OCI-LY7 (cell line): ENCODE measurements at regions not wholly inside any gene's neighbourhood (a gene's known extent, or its start where the extent isn't known, plus 50 kb on each side); places are given as distances from the start of the nearest gene placed in this dataset.

Experiments
- BruUV-seq: library from RNA; stranded (reverse); fragments of 400-500 nt; replicated peaks from 2 replicates; lab custom pipeline; 2021; lab: Mats Ljungman, UMichigan
- CTCF ChIA-PET: fragments of 300-600 bp; sonication (Branson Sonifier 250); formaldehyde crosslinking; loops from one replicate; lab custom pipeline; 2022; ENCODE audit warnings: antibody characterized with exemption; ENCODE audit not compliant: unreplicated experiment; lab: Charles Lee
- POLR2A ChIA-PET: fragments of 300-600 bp; sonication (Branson Sonifier 250); formaldehyde crosslinking; loops from one replicate; lab custom pipeline; 2022; ENCODE audit warnings: antibody characterized with exemption; lab: Charles Lee
- DNase-seq: peaks from one replicate; pipeline ENCODE4 v3.0.0-alpha.2; 2015; ENCODE audit warnings: low spot score
- H2AFZ ChIP-seq: fragments of 200-600 bp; sonication (generic), shearing (Covaris generic); 2 replicates; pipeline ENCODE4 v1.6.1; 2014; ENCODE audit warnings: mild to moderate bottlenecking, antibody characterized with exemption, low read length, moderate library complexity
- H3K27ac ChIP-seq: fragments of 200-600 bp; sonication (generic); 2 replicates; pipeline ENCODE4 v1.5.1; 2014; ENCODE audit warnings: mixed run types, low read depth, mild to moderate bottlenecking, moderate library complexity, low read length, inconsistent platforms; ENCODE audit not compliant: poor library complexity, severe bottlenecking
- H3K36me3 ChIP-seq: fragments of 200-600 bp; sonication (generic); 2 replicates; pipeline ENCODE4 v1.6.1; 2014; ENCODE audit warnings: mild to moderate bottlenecking, antibody characterized with exemption, low read length, moderate library complexity, mixed read lengths; ENCODE audit not compliant: insufficient read depth
- H3K4me1 ChIP-seq: fragments of 200-600 bp; sonication (generic); 2 replicates; pipeline ENCODE4 v1.5.1; 2014; ENCODE audit warnings: mild to moderate bottlenecking, low read length; ENCODE audit not compliant: insufficient read depth, poor library complexity, severe bottlenecking
- H3K4me2 ChIP-seq: fragments of 200-600 bp; sonication (generic); 2 replicates; pipeline ENCODE4 v1.6.1; 2014; ENCODE audit warnings: mild to moderate bottlenecking, low read length
- H3K4me3 ChIP-seq: fragments of 200-600 bp; sonication (generic); 2 replicates; pipeline ENCODE4 v1.5.1; 2014; ENCODE audit warnings: mild to moderate bottlenecking, low read depth, low read length; ENCODE audit not compliant: poor library complexity, severe bottlenecking
- H3K79me2 ChIP-seq: fragments of 200-600 bp; sonication (generic); 2 replicates; pipeline ENCODE4 v1.6.1; 2016; ENCODE audit warnings: low read depth, mild to moderate bottlenecking, low read length, moderate library complexity, mixed read lengths; ENCODE audit not compliant: insufficient read depth
- H3K9me2 ChIP-seq: fragments of 200-600 bp; sonication (generic); 2 replicates; pipeline ENCODE4 v1.6.1; 2016; ENCODE audit warnings: mild to moderate bottlenecking, low read length, mixed read lengths; ENCODE audit not compliant: insufficient read depth
- H3K9me3 ChIP-seq: fragments of 200-600 bp; sonication (generic); 2 replicates; pipeline ENCODE4 v1.6.1; 2014; ENCODE audit warnings: mild to moderate bottlenecking, mixed run types, low read length, mixed read lengths
- H4K20me1 ChIP-seq: fragments of 200-600 bp; sonication (generic); 2 replicates; pipeline ENCODE4 v1.6.1; 2014; ENCODE audit warnings: mild to moderate bottlenecking, antibody characterized with exemption, low read length, moderate library complexity, mixed read lengths; ENCODE audit not compliant: insufficient read depth
- EZH2phosphoT487 ChIP-seq: fragments of 200-600 bp; sonication (generic); IDR thresholded peaks from 2 replicates; pipeline ENCODE4 v1.6.1; 2018; ENCODE audit warnings: low read depth, borderline replicate concordance, mild to moderate bottlenecking, mixed run types, antibody characterized with exemption, low read length, moderate library complexity, mixed read lengths
- intact Hi-C: fragments of 100-400 bp; cut with micrococcal nuclease; formaldehyde crosslinking; loops from one replicate; pipeline ENCODE4 v1.10.0; 2022; ENCODE audit not compliant: unreplicated experiment
- TF ChIP-seq, protein P1 (sequence below): fragments of 200-600 bp; sonication (generic); conservative IDR thresholded peaks from 2 replicates; pipeline ENCODE4 v1.5.1; 2014; ENCODE audit warnings: mild to moderate bottlenecking, antibody characterized with exemption, low read length, moderate library complexity, mixed read lengths

DNA sequence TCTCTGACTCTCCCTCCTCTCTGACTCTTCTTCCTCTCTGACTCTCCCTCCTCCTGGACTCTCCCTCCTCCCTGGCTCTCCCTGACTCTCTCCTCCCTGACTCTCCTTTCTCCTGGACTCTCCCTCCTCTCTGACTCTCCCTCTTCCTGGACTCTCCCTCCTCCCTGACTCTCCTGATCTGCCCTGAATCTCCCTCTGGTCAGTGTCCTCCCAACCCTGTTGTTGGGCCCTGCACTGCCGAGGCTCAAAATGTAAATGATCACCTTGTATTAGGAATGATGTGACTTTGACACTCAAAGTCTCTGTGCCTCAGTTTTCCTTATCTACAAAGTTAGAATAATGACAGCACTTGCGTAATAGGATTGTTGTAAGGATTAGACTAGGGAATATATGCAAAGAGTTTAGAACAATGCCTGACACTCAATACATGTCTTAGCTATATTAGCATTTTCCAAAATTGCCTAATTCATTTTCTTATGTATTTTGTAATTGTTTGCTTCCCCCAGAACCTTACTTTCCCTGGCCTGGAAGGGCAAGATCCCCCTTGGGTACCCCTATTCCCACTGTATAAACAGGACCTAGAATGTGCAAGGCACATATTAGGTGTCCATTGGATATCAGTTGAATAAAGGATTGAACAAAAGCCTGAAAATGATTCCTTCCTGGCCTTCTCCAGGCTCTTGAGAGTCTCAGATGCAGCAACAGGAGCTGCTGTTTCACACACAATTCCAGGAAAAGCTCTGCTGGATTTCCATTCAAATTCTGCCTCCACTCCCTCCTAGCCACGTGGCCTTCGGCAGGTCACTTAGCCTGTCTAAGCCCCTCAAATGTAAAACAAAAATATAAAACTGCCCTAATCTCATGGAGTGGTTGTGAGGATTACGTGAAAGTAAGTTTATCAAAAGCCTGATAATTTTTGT, 170.1 kb downstream of the INHBB start:
- no TSS peak for BruUV-seq
- no peak overlapping the region for H3K4me3 ChIP-seq
- H2AFZ ChIP-seq: no peak overlapping the region
- H3K79me2 ChIP-seq: no peaks in the 10 kb centered on the region
- H3K9me2 ChIP-seq: no peaks in the 10 kb centered on the region
- no peaks in the 10 kb centered on the region for H3K9me3 ChIP-seq
- CTCF ChIA-PET: no interaction called here
- no peak for DNase-seq
- H3K4me1 ChIP-seq: no peaks in the 10 kb centered on the region
- no peaks in the 10 kb centered on the region for H4K20me1 ChIP-seq
- H3K36me3 ChIP-seq: no peaks in the 10 kb centered on the region
- POLR2A ChIA-PET: no interaction called here
- TF ChIP-seq, protein P1, sequence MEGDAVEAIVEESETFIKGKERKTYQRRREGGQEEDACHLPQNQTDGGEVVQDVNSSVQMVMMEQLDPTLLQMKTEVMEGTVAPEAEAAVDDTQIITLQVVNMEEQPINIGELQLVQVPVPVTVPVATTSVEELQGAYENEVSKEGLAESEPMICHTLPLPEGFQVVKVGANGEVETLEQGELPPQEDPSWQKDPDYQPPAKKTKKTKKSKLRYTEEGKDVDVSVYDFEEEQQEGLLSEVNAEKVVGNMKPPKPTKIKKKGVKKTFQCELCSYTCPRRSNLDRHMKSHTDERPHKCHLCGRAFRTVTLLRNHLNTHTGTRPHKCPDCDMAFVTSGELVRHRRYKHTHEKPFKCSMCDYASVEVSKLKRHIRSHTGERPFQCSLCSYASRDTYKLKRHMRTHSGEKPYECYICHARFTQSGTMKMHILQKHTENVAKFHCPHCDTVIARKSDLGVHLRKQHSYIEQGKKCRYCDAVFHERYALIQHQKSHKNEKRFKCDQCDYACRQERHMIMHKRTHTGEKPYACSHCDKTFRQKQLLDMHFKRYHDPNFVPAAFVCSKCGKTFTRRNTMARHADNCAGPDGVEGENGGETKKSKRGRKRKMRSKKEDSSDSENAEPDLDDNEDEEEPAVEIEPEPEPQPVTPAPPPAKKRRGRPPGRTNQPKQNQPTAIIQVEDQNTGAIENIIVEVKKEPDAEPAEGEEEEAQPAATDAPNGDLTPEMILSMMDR: no peak
- TF ChIP-seq EZH2phosphoT487: no peak
- H3K4me2 ChIP-seq: no peak overlapping the region
- intact Hi-C loops: no loop called here
- H3K27ac ChIP-seq: no peak overlapping the region

DNA sequence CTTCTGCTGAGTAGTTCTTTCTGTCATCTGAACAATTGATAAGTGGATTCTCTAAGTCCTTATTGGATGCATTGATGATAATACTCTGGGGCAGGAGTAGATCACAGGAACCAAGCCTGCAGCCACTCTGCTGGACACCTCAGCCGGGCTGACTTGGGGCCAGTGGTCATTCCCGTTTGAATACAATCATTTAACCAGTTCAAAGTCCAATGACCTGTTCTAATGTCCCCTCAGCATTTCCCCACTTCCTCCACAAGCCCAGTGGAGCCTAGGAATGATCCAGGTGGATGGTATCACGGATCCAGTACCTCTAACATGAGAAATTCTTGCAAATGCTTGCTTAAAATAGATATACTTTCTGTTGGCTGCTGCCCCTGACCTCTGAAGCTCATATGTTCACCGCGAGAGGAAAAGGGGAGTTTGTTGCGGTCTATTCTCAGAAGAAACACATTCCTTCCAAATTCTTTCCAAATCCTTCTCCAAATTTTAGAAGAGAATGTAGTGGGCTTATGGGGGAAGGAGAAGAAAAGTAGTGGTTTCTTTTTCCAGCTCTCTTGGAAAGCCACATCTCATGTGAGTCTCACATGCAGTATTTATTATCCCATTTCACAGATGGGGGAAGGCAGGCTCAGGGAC, 170.9 kb downstream of the INHBB start:
- Histone ChIP-seq H4K20me1 (no peaks in the 10 kb centered on the region), H3K36me3 (no peaks in the 10 kb centered on the region), H2AFZ (no peak overlapping the region), H3K4me3 (no peak overlapping the region), H3K27ac (no peak overlapping the region), H3K9me2 (no peaks in the 10 kb centered on the region), H3K79me2 (no peaks in the 10 kb centered on the region), H3K4me2 (no peak overlapping the region), H3K4me1 (no peaks in the 10 kb centered on the region), H3K9me3 (no peaks in the 10 kb centered on the region)
- DNase-seq: no peak
- CTCF ChIA-PET: no interaction called here
- TF ChIP-seq EZH2phosphoT487: no peak
- TF ChIP-seq, protein P1: no peak
- BruUV-seq: no TSS peak
- intact Hi-C loops: no loop called here
- POLR2A ChIA-PET: no interaction called here
